ENCODE measurements at regions not wholly inside any gene's neighbourhood (a gene's known extent, or its start where the extent isn't known, plus 50 kb on each side); places are given as distances from the start of the nearest gene placed in this dataset.

DNA sequence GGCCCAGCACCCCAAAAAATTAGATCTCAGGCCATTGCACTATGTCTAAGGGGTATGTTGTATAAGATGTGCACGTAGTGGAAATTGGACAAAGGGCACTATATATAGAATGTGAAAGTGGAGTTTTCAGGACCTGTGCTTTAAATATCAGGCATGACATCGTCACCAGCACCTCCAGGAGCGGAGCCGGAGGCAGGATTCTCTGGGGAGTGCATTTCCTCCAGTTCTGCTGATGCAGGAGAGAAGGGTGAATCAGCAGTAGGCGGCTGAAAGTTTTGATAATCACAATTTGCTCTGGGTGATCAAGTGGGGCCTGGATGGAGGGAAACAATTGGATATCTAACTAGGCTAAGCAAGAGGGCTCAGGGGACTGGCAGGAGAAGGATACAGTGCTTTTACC, 69.1 kb upstream of the NTM start:
- intact Hi-C loops (cut with DNase I): no loop called here
- Histone ChIP-seq H3K4me1 (no peaks in the 10 kb centered on the region), H3K27me3 (no peaks in the 10 kb centered on the region), H3K4me3 (no peak overlapping the region), H3K27ac (no peak overlapping the region), H3K36me3 (no peaks in the 10 kb centered on the region), H3K9me3 (no peaks in the 10 kb centered on the region)
- WGBS (ENCODE audit: insufficient coverage, low coverage, low lambda C conversion rate, missing lambda C conversion rate): 31% methylated on average over 4 of the region's 5 CpGs
- no peak for DNase-seq
- ATAC-seq: no peak
- TF ChIP-seq, protein P1, sequence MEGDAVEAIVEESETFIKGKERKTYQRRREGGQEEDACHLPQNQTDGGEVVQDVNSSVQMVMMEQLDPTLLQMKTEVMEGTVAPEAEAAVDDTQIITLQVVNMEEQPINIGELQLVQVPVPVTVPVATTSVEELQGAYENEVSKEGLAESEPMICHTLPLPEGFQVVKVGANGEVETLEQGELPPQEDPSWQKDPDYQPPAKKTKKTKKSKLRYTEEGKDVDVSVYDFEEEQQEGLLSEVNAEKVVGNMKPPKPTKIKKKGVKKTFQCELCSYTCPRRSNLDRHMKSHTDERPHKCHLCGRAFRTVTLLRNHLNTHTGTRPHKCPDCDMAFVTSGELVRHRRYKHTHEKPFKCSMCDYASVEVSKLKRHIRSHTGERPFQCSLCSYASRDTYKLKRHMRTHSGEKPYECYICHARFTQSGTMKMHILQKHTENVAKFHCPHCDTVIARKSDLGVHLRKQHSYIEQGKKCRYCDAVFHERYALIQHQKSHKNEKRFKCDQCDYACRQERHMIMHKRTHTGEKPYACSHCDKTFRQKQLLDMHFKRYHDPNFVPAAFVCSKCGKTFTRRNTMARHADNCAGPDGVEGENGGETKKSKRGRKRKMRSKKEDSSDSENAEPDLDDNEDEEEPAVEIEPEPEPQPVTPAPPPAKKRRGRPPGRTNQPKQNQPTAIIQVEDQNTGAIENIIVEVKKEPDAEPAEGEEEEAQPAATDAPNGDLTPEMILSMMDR (IDR thresholded peaks at IDR 0.05): no peak
- TF ChIP-seq POLR2A (IDR thresholded peaks at IDR 0.05): no peak

DNA sequence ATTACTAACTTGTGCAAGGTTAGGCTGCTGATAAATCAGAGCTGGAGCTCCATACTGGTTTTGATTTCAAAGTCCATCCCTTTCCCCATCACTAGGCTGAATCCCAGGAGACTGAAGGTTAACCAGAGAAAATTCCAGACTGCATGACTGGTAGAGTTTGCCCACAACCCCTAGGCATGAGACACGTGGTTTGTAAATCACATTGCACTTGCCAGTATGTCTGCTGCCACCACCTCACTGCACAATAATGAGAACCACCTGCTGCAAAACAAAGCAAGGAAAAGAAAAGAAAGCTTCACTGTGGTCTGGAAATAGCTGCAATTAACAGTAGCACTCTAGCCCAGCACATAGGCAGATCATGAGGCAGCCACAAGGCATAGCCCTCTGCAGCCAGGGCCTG, 67.6 kb upstream of the NTM start:
- DNase-seq (no peak), ATAC-seq (no peak)
- no peaks in the 10 kb centered on the region for H3K36me3 ChIP-seq
- H3K4me3 ChIP-seq: no peak overlapping the region
- H3K4me1 ChIP-seq: no peaks in the 10 kb centered on the region
- TF ChIP-seq, protein P1 (IDR thresholded peaks at IDR 0.05): no peak
- TF ChIP-seq POLR2A (IDR thresholded peaks at IDR 0.05): no peak
- H3K27me3 ChIP-seq: no peaks in the 10 kb centered on the region
- intact Hi-C loops (cut with DNase I): no loop called here
- WGBS (ENCODE audit: insufficient coverage, low coverage, low lambda C conversion rate, missing lambda C conversion rate): 50% methylated on average over 1 of the region's 1 CpG
- no peaks in the 10 kb centered on the region for H3K9me3 ChIP-seq
- no peak overlapping the region for H3K27ac ChIP-seq

DNA sequence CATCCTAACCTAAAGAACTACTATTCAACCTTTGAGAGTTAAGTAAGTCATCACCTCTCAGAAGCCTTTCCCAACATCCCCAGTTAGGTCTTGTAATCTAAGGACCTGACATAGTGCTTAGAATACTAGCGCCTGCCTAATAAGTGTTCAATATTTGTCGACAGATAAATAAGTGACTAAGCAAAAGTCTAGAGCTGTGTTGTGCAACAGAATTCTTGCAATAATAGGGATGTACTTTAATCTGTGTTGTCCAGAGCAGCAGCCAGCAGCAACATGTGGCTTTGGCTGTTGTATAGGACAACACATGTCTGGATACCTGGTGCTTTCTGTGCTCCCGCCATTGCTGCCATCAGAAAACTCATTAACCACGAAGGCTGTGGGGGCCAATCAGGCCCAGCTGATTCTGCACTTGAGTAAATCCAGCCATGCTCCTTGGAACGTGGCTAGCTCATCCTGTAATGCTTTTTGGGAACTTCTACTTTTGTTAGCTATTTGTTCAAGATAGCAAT, 66.8 kb upstream of the NTM start:
- intact Hi-C loops (cut with DNase I): no loop called here
- H3K36me3 ChIP-seq: no peaks in the 10 kb centered on the region
- H3K27ac ChIP-seq: no peak overlapping the region
- no peaks in the 10 kb centered on the region for H3K27me3 ChIP-seq
- WGBS (ENCODE audit: insufficient coverage, low coverage, low lambda C conversion rate, missing lambda C conversion rate): 46% methylated on average over 4 of the region's 5 CpGs
- H3K4me1 ChIP-seq: no peaks in the 10 kb centered on the region
- ATAC-seq (peak in 1 of 4 donors; percentile 35), DNase-seq (no peak)
- H3K4me3 ChIP-seq: no peak overlapping the region
- TF ChIP-seq, protein P1 (IDR thresholded peaks at IDR 0.05): no peak
- no peak for TF ChIP-seq POLR2A (IDR thresholded peaks at IDR 0.05)
- H3K9me3 ChIP-seq: no peaks in the 10 kb centered on the region

DNA sequence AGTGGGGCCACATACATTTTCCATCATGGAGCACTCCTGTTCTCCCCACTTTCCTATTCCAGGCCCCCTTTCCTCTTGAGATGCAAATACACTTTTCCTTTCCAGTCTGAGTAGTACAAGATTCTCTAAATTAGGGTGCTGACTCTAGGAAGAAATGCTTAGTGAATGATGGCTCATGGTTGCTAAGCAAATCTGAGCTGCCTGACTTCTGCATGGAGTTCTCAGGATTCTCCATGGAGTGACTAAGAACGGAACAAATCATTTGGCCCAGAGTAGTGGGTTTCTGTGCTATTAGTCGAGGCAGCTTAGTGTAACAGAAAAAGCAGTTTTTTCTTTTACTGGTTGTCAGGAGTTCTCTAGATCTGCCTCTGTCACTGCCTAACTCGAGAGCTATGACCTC, 65.4 kb upstream of the NTM start:
- Histone ChIP-seq H3K4me3 (no peak overlapping the region), H3K27me3 (no peaks in the 10 kb centered on the region), H3K27ac (no peak overlapping the region), H3K9me3 (no peaks in the 10 kb centered on the region), H3K4me1 (no peaks in the 10 kb centered on the region), H3K36me3 (no peaks in the 10 kb centered on the region)
- intact Hi-C loops (cut with DNase I): no loop called here
- no peak for TF ChIP-seq POLR2A (IDR thresholded peaks at IDR 0.05)
- TF ChIP-seq, protein P1 (IDR thresholded peaks at IDR 0.05): no peak
- DNase-seq: no peak
- ATAC-seq: no peak
- WGBS (ENCODE audit: insufficient coverage, low coverage, low lambda C conversion rate, missing lambda C conversion rate): 38% methylated on average over 3 of the region's 3 CpGs

DNA sequence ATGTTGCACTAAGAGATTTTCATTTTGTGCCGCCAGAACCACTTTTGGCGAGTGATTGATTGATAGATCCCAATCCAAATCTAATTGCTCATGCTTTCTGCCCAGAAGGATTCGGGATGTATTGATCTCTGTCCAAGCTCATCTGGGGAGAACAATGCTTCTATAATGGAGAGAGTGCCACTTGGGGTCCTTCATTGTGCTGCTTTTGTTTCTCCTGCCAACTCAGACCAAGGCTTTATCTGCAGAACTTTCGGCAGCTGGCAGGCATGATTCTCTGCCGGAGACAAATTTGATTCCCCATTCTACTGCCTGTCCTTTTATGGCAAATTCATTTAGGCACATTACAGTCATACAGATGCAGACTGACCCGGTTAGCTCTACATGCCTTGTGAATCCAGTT, 62.9 kb upstream of the NTM start:
- Histone ChIP-seq H3K4me3 (no peak overlapping the region), H3K27ac (no peak overlapping the region), H3K4me1 (no peaks in the 10 kb centered on the region), H3K36me3 (no peaks in the 10 kb centered on the region), H3K9me3 (no peaks in the 10 kb centered on the region), H3K27me3 (no peaks in the 10 kb centered on the region)
- intact Hi-C loops (cut with DNase I): no loop called here
- no peak for DNase-seq
- no peak for ATAC-seq
- 68% methylated on average over 6 of the region's 6 CpGs for WGBS (ENCODE audit: insufficient coverage, low coverage, low lambda C conversion rate, missing lambda C conversion rate)
- no peak for TF ChIP-seq POLR2A (IDR thresholded peaks at IDR 0.05)
- TF ChIP-seq, protein P1 (IDR thresholded peaks at IDR 0.05): no peak

Measured in right lobe of liver (tissue), 6 donors.